ENCODE measurements at regions not wholly inside any gene's neighbourhood (a gene's known extent, or its start where the extent isn't known, plus 50 kb on each side); places are given as distances from the start of the nearest gene placed in this dataset.

DNA sequence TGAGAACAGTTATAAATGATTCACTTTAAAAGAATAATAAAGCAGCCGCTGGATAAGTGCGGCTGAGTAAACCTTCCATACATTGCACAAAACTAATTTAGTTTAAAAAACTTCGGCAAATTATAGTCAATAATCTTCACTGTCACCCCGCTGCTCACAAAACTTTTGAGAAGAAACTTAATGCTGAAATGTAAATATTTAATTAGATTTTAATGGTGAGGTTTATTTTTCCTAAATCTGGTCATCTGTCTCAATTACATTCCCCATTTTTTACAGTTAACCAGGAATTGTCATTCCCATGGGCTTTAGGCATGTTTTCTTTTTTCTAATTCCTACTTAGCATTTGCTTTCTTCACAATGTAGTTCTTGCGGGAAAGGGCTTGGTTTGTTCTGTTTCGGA, 169.8 kb downstream of the CAAP1 start:
- ATAC-seq (ENCODE audit: poor library complexity) (no peak), DNase-seq (no peak)
- H3K36me3 ChIP-seq (ENCODE audit: insufficient read depth, low read length), result no peaks in the 10 kb centered on the region
- H3K27ac Mint-ChIP-seq, result no peak overlapping the region
- no peaks in the 10 kb centered on the region for H3K27me3 ChIP-seq (ENCODE audit: control insufficient read depth in 1 of 2, insufficient read depth in 2 of 2, low read length in 2 of 2)
- ChIA-PET POLR2A (no interaction called here), CTCF (no interaction called here)
- H3K27ac ChIP-seq (ENCODE audit: low read depth in 1 of 2, low read length in 2 of 2), result no peak overlapping the region
- H3K4me1 Mint-ChIP-seq (ENCODE audit: low read depth), result no peaks in the 10 kb centered on the region
- no peaks in the 10 kb centered on the region for H3K9me3 ChIP-seq (ENCODE audit: control insufficient read depth in 1 of 2, insufficient read depth in 1 of 2, low read length in 2 of 2)
- intact Hi-C loops (cut with DNase I, micrococcal nuclease), result no loop called here
- TF ChIP-seq, protein P1, sequence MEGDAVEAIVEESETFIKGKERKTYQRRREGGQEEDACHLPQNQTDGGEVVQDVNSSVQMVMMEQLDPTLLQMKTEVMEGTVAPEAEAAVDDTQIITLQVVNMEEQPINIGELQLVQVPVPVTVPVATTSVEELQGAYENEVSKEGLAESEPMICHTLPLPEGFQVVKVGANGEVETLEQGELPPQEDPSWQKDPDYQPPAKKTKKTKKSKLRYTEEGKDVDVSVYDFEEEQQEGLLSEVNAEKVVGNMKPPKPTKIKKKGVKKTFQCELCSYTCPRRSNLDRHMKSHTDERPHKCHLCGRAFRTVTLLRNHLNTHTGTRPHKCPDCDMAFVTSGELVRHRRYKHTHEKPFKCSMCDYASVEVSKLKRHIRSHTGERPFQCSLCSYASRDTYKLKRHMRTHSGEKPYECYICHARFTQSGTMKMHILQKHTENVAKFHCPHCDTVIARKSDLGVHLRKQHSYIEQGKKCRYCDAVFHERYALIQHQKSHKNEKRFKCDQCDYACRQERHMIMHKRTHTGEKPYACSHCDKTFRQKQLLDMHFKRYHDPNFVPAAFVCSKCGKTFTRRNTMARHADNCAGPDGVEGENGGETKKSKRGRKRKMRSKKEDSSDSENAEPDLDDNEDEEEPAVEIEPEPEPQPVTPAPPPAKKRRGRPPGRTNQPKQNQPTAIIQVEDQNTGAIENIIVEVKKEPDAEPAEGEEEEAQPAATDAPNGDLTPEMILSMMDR (IDR thresholded peaks at IDR 0.05), result no peak
- H3K4me3 Mint-ChIP-seq, result no peak overlapping the region
- H3K27me3 Mint-ChIP-seq, result peaks cover 28% of the 10 kb centered on the region
- no peak overlapping the region for H3K4me3 ChIP-seq (ENCODE audit: low read length)
- no peaks in the 10 kb centered on the region for H3K4me1 ChIP-seq (ENCODE audit: insufficient read depth, low read length)
- no peaks in the 10 kb centered on the region for H3K36me3 Mint-ChIP-seq (ENCODE audit: low read depth)
- no peaks in the 10 kb centered on the region for H3K9me3 Mint-ChIP-seq

DNA sequence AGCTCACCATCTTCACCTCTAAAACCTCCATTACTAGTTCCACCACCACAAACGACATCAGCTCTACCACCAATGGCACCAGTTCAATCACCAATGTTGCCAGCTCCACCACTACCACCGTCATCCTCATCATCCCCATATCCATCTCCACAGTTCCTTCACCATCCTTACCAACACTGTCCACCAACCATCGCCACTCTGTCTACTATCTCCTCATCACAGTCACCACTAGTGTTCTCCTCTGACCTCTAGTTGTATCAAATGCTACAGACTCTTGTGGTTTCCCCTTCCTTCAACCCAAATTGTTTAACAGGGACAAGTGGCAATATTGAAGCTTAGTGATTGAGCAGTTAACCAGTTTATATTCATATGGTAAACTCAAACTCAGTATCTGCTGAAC, 182.6 kb downstream of the CAAP1 start:
- Histone ChIP-seq H3K36me3 (ENCODE audit: insufficient read depth, low read length) (no peaks in the 10 kb centered on the region), H3K27ac (ENCODE audit: low read depth in 1 of 2, low read length in 2 of 2) (no peak overlapping the region), H3K4me1 (ENCODE audit: insufficient read depth, low read length) (no peaks in the 10 kb centered on the region), H3K9me3 (ENCODE audit: control insufficient read depth in 1 of 2, insufficient read depth in 1 of 2, low read length in 2 of 2) (no peaks in the 10 kb centered on the region), H3K27me3 (ENCODE audit: control insufficient read depth in 1 of 2, insufficient read depth in 2 of 2, low read length in 2 of 2) (no peaks in the 10 kb centered on the region), H3K4me3 (ENCODE audit: low read length) (no peak overlapping the region)
- no peak for ATAC-seq (ENCODE audit: poor library complexity)
- POLR2A ChIA-PET, result no interaction called here
- CTCF ChIA-PET, result no interaction called here
- H3K27ac Mint-ChIP-seq, result no peak overlapping the region
- H3K9me3 Mint-ChIP-seq, result no peaks in the 10 kb centered on the region
- H3K4me1 Mint-ChIP-seq (ENCODE audit: low read depth), result no peaks in the 10 kb centered on the region
- H3K4me3 Mint-ChIP-seq, result no peak overlapping the region
- no peak for DNase-seq
- no peaks in the 10 kb centered on the region for H3K36me3 Mint-ChIP-seq (ENCODE audit: low read depth)
- no peaks in the 10 kb centered on the region for H3K27me3 Mint-ChIP-seq
- TF ChIP-seq, protein P1 (IDR thresholded peaks at IDR 0.05), result no peak
- intact Hi-C loops (cut with DNase I, micrococcal nuclease), result no loop called here

DNA sequence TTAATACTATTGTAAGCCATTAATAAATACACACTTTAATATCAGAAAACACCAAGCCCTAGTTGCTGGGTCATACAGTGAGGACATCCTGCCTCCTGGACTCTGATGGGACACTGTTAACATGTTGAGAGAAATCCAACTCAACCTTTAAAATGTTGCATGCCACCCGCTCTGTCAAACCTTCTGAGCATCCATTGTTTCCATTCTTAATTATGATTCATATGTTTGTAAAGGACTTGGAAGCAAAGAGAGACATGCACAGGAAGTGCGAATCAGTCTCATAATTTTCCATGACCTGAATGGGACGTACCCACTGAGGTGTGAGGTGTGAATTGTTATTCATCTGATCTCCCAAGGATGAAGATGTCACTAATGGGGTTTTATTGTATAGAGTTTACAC, 186.4 kb downstream of the CAAP1 start:
- H3K27ac Mint-ChIP-seq, result no peak overlapping the region
- H3K36me3 ChIP-seq (ENCODE audit: insufficient read depth, low read length), result no peaks in the 10 kb centered on the region
- no peaks in the 10 kb centered on the region for H3K4me1 ChIP-seq (ENCODE audit: insufficient read depth, low read length)
- no peak overlapping the region for H3K4me3 Mint-ChIP-seq
- CTCF ChIA-PET, result no interaction called here
- no peaks in the 10 kb centered on the region for H3K4me1 Mint-ChIP-seq (ENCODE audit: low read depth)
- no peaks in the 10 kb centered on the region for H3K27me3 ChIP-seq (ENCODE audit: control insufficient read depth in 1 of 2, insufficient read depth in 2 of 2, low read length in 2 of 2)
- no peaks in the 10 kb centered on the region for H3K36me3 Mint-ChIP-seq (ENCODE audit: low read depth)
- intact Hi-C loops (cut with DNase I, micrococcal nuclease), result no loop called here
- ATAC-seq (ENCODE audit: poor library complexity) (no peak), DNase-seq (no peak)
- no peaks in the 10 kb centered on the region for H3K27me3 Mint-ChIP-seq
- H3K9me3 ChIP-seq (ENCODE audit: control insufficient read depth in 1 of 2, insufficient read depth in 1 of 2, low read length in 2 of 2), result no peaks in the 10 kb centered on the region
- H3K9me3 Mint-ChIP-seq, result no peaks in the 10 kb centered on the region
- no peak overlapping the region for H3K27ac ChIP-seq (ENCODE audit: low read depth in 1 of 2, low read length in 2 of 2)
- POLR2A ChIA-PET, result no interaction called here
- H3K4me3 ChIP-seq (ENCODE audit: low read length), result no peak overlapping the region
- TF ChIP-seq, protein P1 (IDR thresholded peaks at IDR 0.05), result no peak

All from CD4-positive, alpha-beta T cell (primary cell).